IMR-90 (cell line): ENCODE measurements at regions not wholly inside any gene's neighbourhood (a gene's known extent, or its start where the extent isn't known, plus 50 kb on each side); places are given as distances from the start of the nearest gene placed in this dataset.

ENCODE experiments used
- ATAC-seq: fragments of 200-7000 bp; cut with Tn5 transposase; 2 replicates; pipeline ENCODE4 v1.9.1; 2020; ENCODE audit warnings: low read depth, mild to moderate bottlenecking, moderate library complexity
- BruUV-seq: library from RNA; stranded (reverse); fragments of 400-500 nt; replicated peaks from 2 replicates; lab custom pipeline; 2021; lab: Mats Ljungman, UMichigan
- CTCF ChIA-PET: fragments of 300-600 bp; formaldehyde crosslinking; extraction: SDS; loops from one replicate; lab custom pipeline; 2021; ENCODE audit warnings: antibody characterized with exemption; lab: Yijun Ruan, JAX
- POLR2A ChIA-PET: fragments of 300-600 bp; sonication (Branson Sonifier 250); formaldehyde crosslinking; loops from one replicate; lab custom pipeline; 2022; ENCODE audit warnings: antibody characterized with exemption; ENCODE audit not compliant: unreplicated experiment; lab: Charles Lee
- DNase-seq: peaks from one replicate; pipeline ENCODE4 v3.0.0; 2013
- H2AFZ ChIP-seq: replicated peaks from 2 replicates; pipeline ENCODE3; 2013; ENCODE audit warnings: low read length, mild to moderate bottlenecking; ENCODE audit not compliant: poor library complexity
- H2AK5ac ChIP-seq: 2 replicates; pipeline ENCODE4 v1.6.1; 2013; ENCODE audit warnings: low read depth, low read length, inconsistent platforms
- H2AK9ac ChIP-seq: replicated peaks from 2 replicates; pipeline ENCODE3; 2013; ENCODE audit warnings: mild to moderate bottlenecking, low read depth, low read length, moderate library complexity; ENCODE audit not compliant: poor library complexity
- H2BK120ac ChIP-seq: 2 replicates; pipeline ENCODE4 v1.6.1; 2013; ENCODE audit warnings: low read depth, low read length, inconsistent platforms
- H2BK15ac ChIP-seq: 3 replicates; pipeline ENCODE4 v1.6.1; 2013; ENCODE audit warnings: low read depth, low read length, inconsistent platforms
- H2BK20ac ChIP-seq: 2 replicates; pipeline ENCODE4 v1.6.1; 2013; ENCODE audit warnings: low read depth, mild to moderate bottlenecking, inconsistent platforms, low read length, moderate library complexity
- H2BK5ac ChIP-seq: 2 replicates; pipeline ENCODE4 v1.6.1; 2013; ENCODE audit warnings: mild to moderate bottlenecking, low read depth, low read length, inconsistent platforms; ENCODE audit not compliant: poor library complexity, severe bottlenecking
- H3K14ac ChIP-seq: replicated peaks from 2 replicates; pipeline ENCODE4 v1.6.1; 2013; ENCODE audit warnings: low read depth, low read length, inconsistent platforms
- H3K18ac ChIP-seq: 2 replicates; pipeline ENCODE4 v1.6.1; 2013; ENCODE audit warnings: low read depth, low read length, control low read depth
- H3K23ac ChIP-seq: 2 replicates; pipeline ENCODE4 v1.6.1; 2013; ENCODE audit warnings: low read depth, low read length, inconsistent platforms
- H3K27ac ChIP-seq: 2 replicates; pipeline ENCODE4 v1.5.1; 2013; ENCODE audit warnings: mild to moderate bottlenecking, control low read depth, low read length; ENCODE audit not compliant: insufficient read depth
- H3K27me3 ChIP-seq: 2 replicates; pipeline ENCODE4 v1.6.1; 2013; ENCODE audit warnings: low read length; ENCODE audit not compliant: control insufficient read depth, insufficient read depth
- H3K36me3 ChIP-seq: 2 replicates; pipeline ENCODE4 v1.6.1; 2013; ENCODE audit warnings: low read length, mixed read lengths; ENCODE audit not compliant: control insufficient read depth, insufficient read depth
- H3K4ac ChIP-seq: 2 replicates; pipeline ENCODE4 v1.6.1; 2013; ENCODE audit warnings: low read depth, low read length, inconsistent platforms
- H3K4me1 ChIP-seq: 2 replicates; pipeline ENCODE4 v1.6.1; 2013; ENCODE audit warnings: low read length, mixed read lengths; ENCODE audit not compliant: control insufficient read depth, insufficient read depth
- H3K4me2 ChIP-seq: 2 replicates; pipeline ENCODE4 v1.6.1; 2013; ENCODE audit warnings: low read depth, mild to moderate bottlenecking, control low read depth, low read length, moderate library complexity
- H3K4me3 ChIP-seq: 2 replicates; pipeline ENCODE4 v1.5.1; 2013; ENCODE audit warnings: low read depth, mild to moderate bottlenecking, control low read depth, low read length, moderate library complexity; ENCODE audit not compliant: insufficient read depth
- H3K56ac ChIP-seq: 2 replicates; pipeline ENCODE4 v1.6.1; 2013; ENCODE audit warnings: low read length, inconsistent platforms; ENCODE audit not compliant: insufficient read depth; ENCODE audit errors: extremely low read depth
- H3K79me1 ChIP-seq, 2 experiments: 2 replicates each; pipeline ENCODE4 v1.6.1; 2013; ENCODE audit warnings: low read length in 2 of 2, inconsistent platforms in 1 of 2, low read depth in 1 of 2
- H3K9ac ChIP-seq: 2 replicates; pipeline ENCODE4 v1.6.1; 2013; ENCODE audit warnings: low read depth, low read length, control low read depth
- H3K9me1 ChIP-seq: 2 replicates; pipeline ENCODE4 v1.6.1; 2013; ENCODE audit warnings: low read length, inconsistent platforms; ENCODE audit not compliant: insufficient read depth
- H3K9me3 ChIP-seq: 2 replicates; pipeline ENCODE4 v1.6.1; 2013; ENCODE audit warnings: low read length; ENCODE audit not compliant: control insufficient read depth, insufficient read depth
- H4K20me1 ChIP-seq: 2 replicates; pipeline ENCODE4 v1.6.1; 2013; ENCODE audit warnings: low read length, inconsistent platforms; ENCODE audit not compliant: insufficient read depth
- H4K5ac ChIP-seq: 2 replicates; pipeline ENCODE4 v1.6.1; 2013; ENCODE audit warnings: mild to moderate bottlenecking, low read depth, low read length, control low read depth
- H4K8ac ChIP-seq, 2 experiments: 2 replicates each; pipeline ENCODE4 v1.6.1; 2013; ENCODE audit warnings: low read depth in 2 of 2, low read length in 2 of 2, control low read depth in 1 of 2, inconsistent platforms in 1 of 2
- H4K91ac ChIP-seq: 2 replicates; pipeline ENCODE4 v1.6.1; 2013; ENCODE audit warnings: low read depth, low read length, inconsistent platforms; ENCODE audit not compliant: insufficient read depth
- BHLHE40 ChIP-seq: fragments of 150-350 bp; IDR thresholded peaks from 2 replicates; pipeline ENCODE4 v1.6.1; 2016; ENCODE audit warnings: mild to moderate bottlenecking, low read depth, low read length
- MXI1 ChIP-seq: IDR thresholded peaks from 2 replicates; pipeline ENCODE4 v1.6.1; 2012; ENCODE audit warnings: low read depth, mild to moderate bottlenecking, low read length, moderate library complexity, borderline replicate concordance
- RCOR1 ChIP-seq: IDR thresholded peaks from 2 replicates; pipeline ENCODE4 v1.6.1; 2012; ENCODE audit warnings: mild to moderate bottlenecking, low read length, improper control_type of control experiment; ENCODE audit not compliant: insufficient replicate concordance
- WGBS, 2 experiments: methylation state at CpG; one replicate each; pipeline versions ENCODE4 v1.1.5 to v1.1.7; 2013; ENCODE audit warnings: missing lambda C conversion rate in 2 of 2; ENCODE audit not compliant: insufficient read length in 1 of 2; ENCODE audit errors: extremely low coverage in 2 of 2; 5-methylcytosine and 5-hydroxymethylcytosine counted together
- dilution Hi-C: fragments of 300-500 bp; cut with HindIII; formaldehyde crosslinking; loops from one replicate; pipeline ENCODE4 v1.14.3; 2018; ENCODE audit warnings: low sequenced_read_pairs; ENCODE audit not compliant: unreplicated experiment
- in situ Hi-C: fragments of 300-500 bp; cut with MboI; formaldehyde crosslinking; loops from 3 replicates; pipeline ENCODE4 v1.14.3; 2019; ENCODE audit warnings: low sequenced_read_pairs, inconsistent platforms, mixed read lengths
- intact Hi-C: fragments of 100-400 bp; cut with micrococcal nuclease; formaldehyde crosslinking; loops from 2 replicates; pipeline ENCODE4 v1.10.0; 2022

DNA sequence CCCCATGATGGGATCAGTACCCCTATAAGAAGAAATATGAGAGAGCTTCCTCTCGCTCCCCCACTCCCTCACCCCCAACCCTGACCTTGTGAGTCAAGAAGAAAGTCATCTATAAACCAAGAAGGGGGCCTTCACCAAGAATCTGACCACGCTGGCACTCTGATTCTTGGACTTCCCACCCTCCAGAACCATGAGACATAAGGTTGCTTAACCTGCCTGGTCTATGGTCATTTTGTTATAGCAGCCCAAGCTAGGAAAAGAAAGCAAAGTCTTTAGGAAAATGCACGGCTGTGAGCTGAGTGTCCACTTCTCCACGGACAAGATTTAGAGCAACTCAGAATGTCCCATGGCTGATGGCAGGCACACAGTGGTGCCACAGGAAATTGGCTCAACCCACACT is 333.5 kb downstream of the SOX9 start:
- ATAC-seq: no peak

More for the DNA sequence above, 333.5 kb downstream of the SOX9 start:
- Histone ChIP-seq H2BK20ac (no peak overlapping the region), H3K9me3 (no peaks in the 10 kb centered on the region; the same call in 1 of the 2 replicates), H3K4me3 (no peak overlapping the region), H3K36me3 (no peaks in the 10 kb centered on the region), H2AFZ (peak overlapping the region; percentile 58), H3K27ac (no peak overlapping the region), H3K79me1 (peaks cover 44 to 50% of the 10 kb centered on the region in 2 experiments), H4K20me1 (no peaks in the 10 kb centered on the region), H2BK15ac (no peak overlapping the region), H4K5ac (no peak overlapping the region), H2AK9ac (no peak overlapping the region), H2AK5ac (0 out of 2 replicates have a peak overlapping the region, but pooled peaks have one; percentile 18), H3K4me2 (no peak overlapping the region), H3K27me3 (no peaks in the 10 kb centered on the region), H2BK5ac (no peak overlapping the region), H3K9ac (no peak overlapping the region), H3K9me1 (peaks cover 11% of the 10 kb centered on the region), H3K4ac (0 out of 2 replicates have a peak overlapping the region, but pooled peaks have one; percentile 47), H3K18ac (no peak overlapping the region), H3K14ac (peak overlapping the region; percentile 64; the same call in 1 of the 2 replicates), H3K56ac (no peak overlapping the region), H4K8ac (no peak overlapping the region), H3K4me1 (peaks cover 2% of the 10 kb centered on the region), H4K91ac (no peak overlapping the region), H3K23ac (no peak overlapping the region), H2BK120ac (no peak overlapping the region)
- dilution Hi-C loops (no loop called here), intact Hi-C loops (no loop called here), in situ Hi-C loops (no loop called here)
- POLR2A ChIA-PET: no interaction called here
- CTCF ChIA-PET: no interaction called here
- WGBS, 2 experiments: 100% methylated on average over 1 of the region's 4 CpGs; no CpG with 5 or more reads in 1 of the 2 experiments
- no TSS peak for BruUV-seq
- DNase-seq: no peak
- TF ChIP-seq MXI1 (no peak), RCOR1 (no peak), BHLHE40 (no peak)
